Retinal pigment epithelial cell (primary cell): ENCODE measurements at regions not wholly inside any gene's neighbourhood (a gene's known extent, or its start where the extent isn't known, plus 50 kb on each side); places are given as distances from the start of the nearest gene placed in this dataset.

Source experiments
- DNase-seq: peaks from one replicate; pipeline ENCODE4 v3.0.0-alpha.2; 2010; ENCODE audit warnings: low read depth
- H3K4me3 ChIP-seq: 2 replicates; pipeline ENCODE4 v1.5.1; 2011; ENCODE audit warnings: mild to moderate bottlenecking, low read length, control low read depth, moderate library complexity
- CTCF ChIP-seq: conservative IDR thresholded peaks from 2 replicates; pipeline ENCODE4 v1.5.1; 2011; ENCODE audit warnings: low read depth, low read length, control low read depth, inconsistent platforms

GRCh38 chr13:109275852-109276251 is 510.5 kb downstream of the IRS2 start:
- DNase-seq = no peak
- no peak overlapping the region for H3K4me3 ChIP-seq
- peak; percentile 47 for TF ChIP-seq CTCF

- TF ChIP-seq CTCF = no peak
- H3K4me3 ChIP-seq = no peak overlapping the region
- no peak for DNase-seq
Observed at GRCh38 chr13:109275139-109275745, 511.1 kb downstream of the IRS2 start.

- peak; percentile 89 for DNase-seq
- no peak for TF ChIP-seq CTCF
- no peak overlapping the region for H3K4me3 ChIP-seq
Observed at GRCh38 chr13:109274188-109274821, 512.1 kb downstream of the IRS2 start.

- no peak for DNase-seq
- TF ChIP-seq CTCF = no peak
- peak overlapping the region; percentile 33 for H3K4me3 ChIP-seq
Observed at GRCh38 chr13:109273326-109273751, 513.0 kb downstream of the IRS2 start.

- TF ChIP-seq CTCF = no peak
- no peak for DNase-seq
- peak overlapping the region; percentile 33 for H3K4me3 ChIP-seq
Observed at GRCh38 chr13:109272595-109273325, 513.6 kb downstream of the IRS2 start.

GRCh38 chr13:109271555-109272541 is 514.5 kb downstream of the IRS2 start:
- TF ChIP-seq CTCF = no peak
- peak; percentile 40 for DNase-seq
- H3K4me3 ChIP-seq = peak overlapping the region; percentile 33
